GM21526 (cell line): ENCODE measurements at regions not wholly inside any gene's neighbourhood (a gene's known extent, or its start where the extent isn't known, plus 50 kb on each side); places are given as distances from the start of the nearest gene placed in this dataset.

Experiments
- ATAC-seq: cut with Tn5 transposase; IDR thresholded peaks from one replicate; pipeline ENCODE4 v1.9.1; 2021; ENCODE audit warnings: moderate library complexity; ENCODE audit not compliant: unreplicated experiment, low FRiP score

- ATAC-seq = no peak
Observed at GRCh38 chr2:175478096-175478768, 296.7 kb upstream of the ATP5MC3 start.

- ATAC-seq = no peak
Observed at GRCh38 chr2:175476948-175477347, 295.4 kb upstream of the ATP5MC3 start.

- ATAC-seq = no peak
Observed at GRCh38 chr2:175476374-175476773, 294.9 kb upstream of the ATP5MC3 start.

GRCh38 chr2:175475130-175475529 lies 293.6 kb upstream of the ATP5MC3 start:
- no peak for ATAC-seq

- ATAC-seq = no peak
Observed at GRCh38 chr2:175468431-175469098, 287.1 kb upstream of the ATP5MC3 start.

- no peak for ATAC-seq
Observed at GRCh38 chr2:175465101-175465500, 283.6 kb upstream of the ATP5MC3 start.

- ATAC-seq = no peak
Observed at GRCh38 chr2:175464311-175464670, 282.8 kb upstream of the ATP5MC3 start.

GRCh38 chr2:175463589-175464310 lies 282.2 kb upstream of the ATP5MC3 start:
- ATAC-seq = no peak

GRCh38 chr2:175463169-175463568 lies 281.7 kb upstream of the ATP5MC3 start:
- no peak for ATAC-seq

- ATAC-seq = no peak
Observed at GRCh38 chr2:175462246-175462645, 280.7 kb upstream of the ATP5MC3 start.

GRCh38 chr2:175461839-175462238 lies 280.3 kb upstream of the ATP5MC3 start:
- no peak for ATAC-seq

- ATAC-seq = no peak
Observed at GRCh38 chr2:175457895-175458448, 276.5 kb upstream of the ATP5MC3 start.

GRCh38 chr2:175454953-175455389 lies 273.5 kb upstream of the ATP5MC3 start:
- no peak for ATAC-seq

GRCh38 chr2:175450029-175450760 lies 268.7 kb upstream of the ATP5MC3 start:
- ATAC-seq = no peak

- ATAC-seq = no peak
Observed at GRCh38 chr2:175449616-175450015, 268.1 kb upstream of the ATP5MC3 start.

GRCh38 chr2:175446201-175446600 lies 264.7 kb upstream of the ATP5MC3 start:
- no peak for ATAC-seq

GRCh38 chr2:175445281-175445680 lies 263.8 kb upstream of the ATP5MC3 start:
- ATAC-seq = no peak

GRCh38 chr2:175442441-175442840 lies 260.9 kb upstream of the ATP5MC3 start:
- ATAC-seq = no peak

- no peak for ATAC-seq
Observed at GRCh38 chr2:175441181-175441761, 259.8 kb upstream of the ATP5MC3 start.

GRCh38 chr2:175439416-175439815 lies 257.9 kb upstream of the ATP5MC3 start:
- ATAC-seq = no peak
